HepG2 (cell line): ENCODE measurements at regions not wholly inside any gene's neighbourhood (a gene's known extent, or its start where the extent isn't known, plus 50 kb on each side); places are given as distances from the start of the nearest gene placed in this dataset.

Source experiments
- ATAC-seq: fragments of 200-7000 bp; cut with Tn5 transposase; 3 replicates; pipeline ENCODE4 v1.9.1; 2020; ENCODE audit warnings: mild to moderate bottlenecking, moderate library complexity
- BruUV-seq: library from RNA; stranded (reverse); fragments of 400-500 nt; replicated peaks from 2 replicates; lab custom pipeline; 2021; lab: Mats Ljungman, UMichigan
- CTCF ChIA-PET: fragments of 300-600 bp; formaldehyde crosslinking; extraction: SDS; loops from one replicate; lab custom pipeline; 2021; ENCODE audit warnings: low total read pairs, inconsistent platforms, low intra/inter-chr PET ratio; lab: Yijun Ruan, JAX
- POLR2A ChIA-PET: fragments of 350-600 bp; sonication (Branson Sonifier 250); formaldehyde crosslinking; loops from one replicate; lab custom pipeline; 2020; ENCODE audit warnings: antibody characterized with exemption, inconsistent platforms; lab: Yijun Ruan, JAX
- DNase-seq: peaks from one replicate; pipeline ENCODE4 v3.0.0-alpha.2; 2015; ENCODE audit warnings: low spot score
- FAIRE-seq: peaks from 3 replicates; lab custom pipeline; 2011; peaks lifted over from hg19 to GRCh38; lab: Jason Lieb, UNC
- H2AFZ ChIP-seq: one replicate; pipeline ENCODE4 v1.6.1; 2011; ENCODE audit warnings: low read length, inconsistent platforms
- H3K27ac ChIP-seq: fragments of 300-600 bp; 3 replicates; pipeline ENCODE4 v1.8.0; 2011; ENCODE audit warnings: mixed run types, mild to moderate bottlenecking, mixed read lengths, low read length, inconsistent platforms; ENCODE audit not compliant: insufficient read depth; ENCODE audit errors: extremely low read length
- H3K27me3 ChIP-seq, 2 experiments: fragments of 200-600 bp in 1 of 2; 2 replicates in 1 of 2; 3 replicates in 1 of 2; pipeline versions ENCODE4 v1.6.0 to v1.8.0; 2011; ENCODE audit warnings: low read length in 2 of 2, mild to moderate bottlenecking in 2 of 2, moderate library complexity in 2 of 2, inconsistent platforms in 1 of 2; ENCODE audit not compliant: insufficient read depth in 2 of 2, control insufficient read depth in 1 of 2
- H3K36me3 ChIP-seq, 2 experiments: fragments of 200-600 bp in 1 of 2; replicated peaks in 1 of 2; 2 replicates in 1 of 2; 3 replicates in 1 of 2; pipeline versions ENCODE4 v1.5.1 to v1.8.0; 2011; ENCODE audit warnings: low read length in 2 of 2, inconsistent platforms in 1 of 2; ENCODE audit not compliant: insufficient read depth in 2 of 2, control insufficient read depth in 1 of 2
- H3K4me1 ChIP-seq: 2 replicates; pipeline ENCODE4 v1.5.1; 2012; ENCODE audit warnings: low read length, inconsistent platforms; ENCODE audit not compliant: insufficient read depth
- H3K4me2 ChIP-seq: 2 replicates; pipeline ENCODE4 v1.6.0; 2011; ENCODE audit warnings: low read depth, low read length, inconsistent platforms
- H3K4me3 ChIP-seq, 3 experiments: fragments of 200-600 bp in 1 of 3; sonication (generic), shearing (Covaris generic) in 1 of 3; replicated peaks in 1 of 3; 2 replicates each; pipeline ENCODE4 v1.5.1; 2011 to 2016; ENCODE audit warnings: low read length in 3 of 3, inconsistent platforms in 2 of 3, low read depth in 2 of 3, mild to moderate bottlenecking in 2 of 3, control low read depth in 1 of 3, mixed read lengths in 1 of 3; ENCODE audit not compliant: insufficient read depth in 1 of 3
- H3K79me2 ChIP-seq: one replicate; pipeline ENCODE4 v1.6.1; 2011; ENCODE audit warnings: low read length, inconsistent platforms; ENCODE audit not compliant: insufficient read depth
- H3K9ac ChIP-seq: 2 replicates; pipeline ENCODE4 v1.6.0; 2011; ENCODE audit warnings: mild to moderate bottlenecking, low read depth, low read length, inconsistent platforms; ENCODE audit not compliant: insufficient read depth
- H3K9me3 ChIP-seq: 2 replicates; pipeline ENCODE4 v1.5.1; 2012; ENCODE audit warnings: mild to moderate bottlenecking, low read length
- H4K20me1 ChIP-seq: 2 replicates; pipeline ENCODE4 v1.6.0; 2011; ENCODE audit warnings: inconsistent platforms, mild to moderate bottlenecking, low read length, moderate library complexity; ENCODE audit not compliant: insufficient read depth
- ARNT ChIP-seq: fragments of 450-650 bp; IDR thresholded peaks from 2 replicates; pipeline ENCODE4 v1.6.1; 2017
- ESRRA ChIP-seq: sonication (generic); formaldehyde crosslinking; IDR thresholded peaks from 2 replicates; pipeline ENCODE4 v1.5.1; 2020; ENCODE audit warnings: mild to moderate bottlenecking, low read depth, missing genetic modification reagents
- FOXK2 ChIP-seq: fragments of 450-650 bp; IDR thresholded peaks from 2 replicates; pipeline ENCODE4 v1.6.1; 2016
- HNF1B ChIP-seq: sonication (generic); formaldehyde crosslinking; IDR thresholded peaks from 2 replicates; pipeline ENCODE4 v1.5.1; 2020; ENCODE audit warnings: mild to moderate bottlenecking, moderate library complexity, missing genetic modification reagents
- HNF4G ChIP-seq, 2 experiments: sonication (generic) in 1 of 2; formaldehyde crosslinking in 1 of 2; IDR thresholded peaks; 2 replicates each; pipeline versions ENCODE4 v1.4.0 to v1.6.1; 2011 to 2020; ENCODE audit warnings: borderline replicate concordance in 2 of 2, low read depth in 2 of 2, mild to moderate bottlenecking in 2 of 2, low read length in 1 of 2, missing genetic modification reagents in 1 of 2, moderate library complexity in 1 of 2
- JUNB ChIP-seq: sonication (generic); formaldehyde crosslinking; IDR thresholded peaks from 2 replicates; pipeline ENCODE4 v1.8.0; 2022; ENCODE audit warnings: missing genetic modification reagents, mild to moderate bottlenecking, borderline replicate concordance
- SKIL ChIP-seq: sonication (generic); formaldehyde crosslinking; IDR thresholded peaks from 2 replicates; pipeline ENCODE4 v1.8.0; 2022; ENCODE audit warnings: missing genetic modification reagents, mild to moderate bottlenecking, moderate library complexity, borderline replicate concordance
- SMAD3 ChIP-seq: sonication (generic); formaldehyde crosslinking; IDR thresholded peaks from 2 replicates; pipeline ENCODE4 v1.4.0; 2020; ENCODE audit warnings: missing genetic modification reagents
- SNRNP70 ChIP-seq: fragments of 200-400 bp; formaldehyde crosslinking; IDR thresholded peaks from 2 replicates; pipeline ENCODE4 v1.6.1; 2017; ENCODE audit warnings: mild to moderate bottlenecking, low read depth, low read length, moderate library complexity
- ZIK1 ChIP-seq: sonication (generic); formaldehyde crosslinking; IDR thresholded peaks from 2 replicates; pipeline ENCODE4 v1.5.0; 2020; ENCODE audit warnings: mild to moderate bottlenecking, low read depth, missing genetic modification reagents, borderline replicate concordance
- ZNF749 ChIP-seq: sonication (generic); formaldehyde crosslinking; IDR thresholded peaks from 2 replicates; pipeline ENCODE4 v1.8.0; 2022; ENCODE audit warnings: mild to moderate bottlenecking, missing genetic modification reagents, moderate library complexity, borderline replicate concordance
- WGBS: methylation state at CpG from one replicate; pipeline ENCODE4 v1.1.6; 2017; ENCODE audit warnings: low lambda C conversion rate; 5-methylcytosine and 5-hydroxymethylcytosine counted together
- in situ Hi-C: cut with HindIII; loops from 2 replicates; pipeline ENCODE4 v1.10.0; 2017; ENCODE audit warnings: low pct_unique_long_range_greater_than_20kb; ENCODE audit not compliant: extremely low pct_ligation_motif_present
- intact Hi-C: fragments of 100-400 bp; cut with micrococcal nuclease; formaldehyde crosslinking; loops from one replicate; pipeline ENCODE4 v1.10.0; 2022; ENCODE audit not compliant: unreplicated experiment
- TF ChIP-seq, protein P1 (sequence below): sonication (generic); formaldehyde crosslinking; IDR thresholded peaks from 2 replicates; pipeline ENCODE4 v1.9.0; 2021; ENCODE audit warnings: missing genetic modification reagents, borderline replicate concordance

DNA sequence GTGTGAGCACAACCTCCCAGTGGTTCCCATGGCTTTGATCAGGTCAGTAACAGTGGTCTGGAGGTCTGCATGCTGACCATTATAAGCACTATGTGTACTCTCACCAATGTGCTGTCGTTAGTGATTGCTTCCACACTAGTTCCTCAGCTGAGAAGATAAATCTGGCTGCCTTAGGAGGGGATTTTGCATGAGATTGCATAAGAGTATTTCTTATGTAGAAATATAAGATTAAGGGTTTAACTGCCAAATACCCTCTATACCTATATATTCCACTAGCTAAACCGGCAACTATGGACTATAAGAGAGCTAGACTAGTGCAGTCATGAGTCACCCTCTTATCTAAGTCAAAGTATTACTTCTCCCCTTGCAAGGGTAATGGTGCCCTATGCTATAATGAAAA, 580.2 kb downstream of the CDH11 start:
- H3K36me3 ChIP-seq = no peaks in the 10 kb centered on the region

More for the DNA sequence above, 580.2 kb downstream of the CDH11 start:
- in situ Hi-C loops = no loop called here
- H3K9ac ChIP-seq = no peak overlapping the region
- no peak overlapping the region for H3K27ac ChIP-seq
- no peak overlapping the region for H3K4me2 ChIP-seq
- BruUV-seq = no TSS peak
- ATAC-seq = no peak
- 0% methylated on average over 2 of the region's 2 CpGs for WGBS
- H4K20me1 ChIP-seq = no peaks in the 10 kb centered on the region
- intact Hi-C loops = no loop called here
- H3K27me3 ChIP-seq = no peaks in the 10 kb centered on the region
- no peaks in the 10 kb centered on the region for H3K79me2 ChIP-seq
- H3K4me3 ChIP-seq = no peak overlapping the region
- no peaks in the 10 kb centered on the region for H3K4me1 ChIP-seq
- no peak for DNase-seq
- H2AFZ ChIP-seq = no peak overlapping the region
- POLR2A ChIA-PET = no interaction called here
- no peak for FAIRE-seq
- TF ChIP-seq HNF4G (IDR thresholded peaks at IDR 0.05; ENCODE audit: borderline replicate concordance, low read depth, low read length) (no peak), HNF4G (CRISPR knock-in tag; IDR thresholded peaks at IDR 0.05; ENCODE audit: borderline replicate concordance, low read depth) (no peak), ZNF749 (CRISPR knock-in tag) (no peak), ESRRA (no peak), JUNB (CRISPR knock-in tag) (no peak), SMAD3 (CRISPR knock-in tag) (no peak), ZIK1 (CRISPR knock-in tag) (no peak), FOXK2 (no peak), SNRNP70 (no peak), SKIL (CRISPR knock-in tag) (no peak), ARNT (no peak), HNF1B (CRISPR knock-in tag) (no peak)
- TF ChIP-seq, protein P1, sequence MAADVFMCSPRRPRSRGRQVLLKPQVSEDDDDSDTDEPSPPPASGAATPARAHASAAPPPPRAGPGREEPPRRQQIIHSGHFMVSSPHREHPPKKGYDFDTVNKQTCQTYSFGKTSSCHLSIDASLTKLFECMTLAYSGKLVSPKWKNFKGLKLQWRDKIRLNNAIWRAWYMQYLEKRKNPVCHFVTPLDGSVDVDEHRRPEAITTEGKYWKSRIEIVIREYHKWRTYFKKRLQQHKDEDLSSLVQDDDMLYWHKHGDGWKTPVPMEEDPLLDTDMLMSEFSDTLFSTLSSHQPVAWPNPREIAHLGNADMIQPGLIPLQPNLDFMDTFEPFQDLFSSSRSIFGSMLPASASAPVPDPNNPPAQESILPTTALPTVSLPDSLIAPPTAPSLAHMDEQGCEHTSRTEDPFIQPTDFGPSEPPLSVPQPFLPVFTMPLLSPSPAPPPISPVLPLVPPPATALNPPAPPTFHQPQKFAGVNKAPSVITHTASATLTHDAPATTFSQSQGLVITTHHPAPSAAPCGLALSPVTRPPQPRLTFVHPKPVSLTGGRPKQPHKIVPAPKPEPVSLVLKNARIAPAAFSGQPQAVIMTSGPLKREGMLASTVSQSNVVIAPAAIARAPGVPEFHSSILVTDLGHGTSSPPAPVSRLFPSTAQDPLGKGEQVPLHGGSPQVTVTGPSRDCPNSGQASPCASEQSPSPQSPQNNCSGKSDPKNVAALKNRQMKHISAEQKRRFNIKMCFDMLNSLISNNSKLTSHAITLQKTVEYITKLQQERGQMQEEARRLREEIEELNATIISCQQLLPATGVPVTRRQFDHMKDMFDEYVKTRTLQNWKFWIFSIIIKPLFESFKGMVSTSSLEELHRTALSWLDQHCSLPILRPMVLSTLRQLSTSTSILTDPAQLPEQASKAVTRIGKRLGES (CRISPR knock-in tag) = no peak
- CTCF ChIA-PET = no interaction called here
- H3K9me3 ChIP-seq = peaks cover 52% of the 10 kb centered on the region
